ENCODE measurements at regions not wholly inside any gene's neighbourhood (a gene's known extent, or its start where the extent isn't known, plus 50 kb on each side); places are given as distances from the start of the nearest gene placed in this dataset.

GRCh38 chrX:113743069-113743468, 840.8 kb upstream of the HTR2C start:
- Histone ChIP-seq H2AFZ (ENCODE audit: low read depth) (no peak overlapping the region), H4K20me1 (ENCODE audit: insufficient read depth) (no peaks in the 10 kb centered on the region), H3K4me2 (no peak overlapping the region), H3K4me3 (IDR thresholded peaks at IDR 0.05; ENCODE audit: insufficient read depth, low read depth, low read length) (no peak overlapping the region), H3K9ac (no peak overlapping the region), H3K27me3 (ENCODE audit: insufficient read depth, low read depth) (no peaks in the 10 kb centered on the region), H3K36me3 (ENCODE audit: insufficient read depth) (no peaks in the 10 kb centered on the region), H3K4me1 (ENCODE audit: low read depth, poor library complexity, severe bottlenecking) (no peaks in the 10 kb centered on the region), H3K27ac (no peak overlapping the region), H3K79me2 (ENCODE audit: insufficient read depth, low read depth) (no peaks in the 10 kb centered on the region)
- TF ChIP-seq, protein P1, sequence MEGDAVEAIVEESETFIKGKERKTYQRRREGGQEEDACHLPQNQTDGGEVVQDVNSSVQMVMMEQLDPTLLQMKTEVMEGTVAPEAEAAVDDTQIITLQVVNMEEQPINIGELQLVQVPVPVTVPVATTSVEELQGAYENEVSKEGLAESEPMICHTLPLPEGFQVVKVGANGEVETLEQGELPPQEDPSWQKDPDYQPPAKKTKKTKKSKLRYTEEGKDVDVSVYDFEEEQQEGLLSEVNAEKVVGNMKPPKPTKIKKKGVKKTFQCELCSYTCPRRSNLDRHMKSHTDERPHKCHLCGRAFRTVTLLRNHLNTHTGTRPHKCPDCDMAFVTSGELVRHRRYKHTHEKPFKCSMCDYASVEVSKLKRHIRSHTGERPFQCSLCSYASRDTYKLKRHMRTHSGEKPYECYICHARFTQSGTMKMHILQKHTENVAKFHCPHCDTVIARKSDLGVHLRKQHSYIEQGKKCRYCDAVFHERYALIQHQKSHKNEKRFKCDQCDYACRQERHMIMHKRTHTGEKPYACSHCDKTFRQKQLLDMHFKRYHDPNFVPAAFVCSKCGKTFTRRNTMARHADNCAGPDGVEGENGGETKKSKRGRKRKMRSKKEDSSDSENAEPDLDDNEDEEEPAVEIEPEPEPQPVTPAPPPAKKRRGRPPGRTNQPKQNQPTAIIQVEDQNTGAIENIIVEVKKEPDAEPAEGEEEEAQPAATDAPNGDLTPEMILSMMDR (conservative IDR thresholded peaks at IDR 0.05; ENCODE audit: low read depth, low read length): no peak

GRCh38 chrX:113741744-113742143, 842.1 kb upstream of the HTR2C start:
- TF ChIP-seq, protein P1 (conservative IDR thresholded peaks at IDR 0.05; ENCODE audit: low read depth, low read length): no peak; the same call in 1 of the 2 replicates
- no peaks in the 10 kb centered on the region for H3K4me1 ChIP-seq (ENCODE audit: low read depth, poor library complexity, severe bottlenecking)
- H3K4me2 ChIP-seq: no peak overlapping the region
- no peaks in the 10 kb centered on the region for H3K36me3 ChIP-seq (ENCODE audit: insufficient read depth)
- no peak overlapping the region for H3K27ac ChIP-seq
- no peaks in the 10 kb centered on the region for H4K20me1 ChIP-seq (ENCODE audit: insufficient read depth)
- no peak overlapping the region for H2AFZ ChIP-seq (ENCODE audit: low read depth)
- H3K27me3 ChIP-seq (ENCODE audit: insufficient read depth, low read depth): no peaks in the 10 kb centered on the region
- H3K9ac ChIP-seq: no peak overlapping the region
- no peaks in the 10 kb centered on the region for H3K79me2 ChIP-seq (ENCODE audit: insufficient read depth, low read depth)
- H3K4me3 ChIP-seq (IDR thresholded peaks at IDR 0.05; ENCODE audit: insufficient read depth, low read depth, low read length): no peak overlapping the region

DNA sequence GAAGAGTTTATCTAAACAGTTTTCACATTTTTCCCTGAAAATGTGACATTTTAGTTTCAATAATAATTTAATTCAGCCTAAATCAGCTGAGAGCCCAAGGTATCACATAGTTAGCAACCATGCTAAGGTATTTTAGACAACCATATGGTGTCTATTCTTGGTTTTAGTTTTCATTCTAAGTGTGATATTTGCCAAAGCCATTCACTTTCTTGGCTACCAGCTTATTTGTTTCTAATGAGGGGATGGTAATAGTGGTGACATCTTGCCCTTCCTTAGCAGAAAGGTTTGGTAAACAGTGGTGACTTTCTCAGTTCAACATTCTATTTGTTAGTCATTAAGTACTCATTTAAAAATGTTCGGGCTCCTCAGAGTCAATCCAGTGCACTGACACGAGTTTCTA, 854.9 kb upstream of the HTR2C start:
- no peaks in the 10 kb centered on the region for H3K36me3 ChIP-seq (ENCODE audit: insufficient read depth)
- no peaks in the 10 kb centered on the region for H3K27me3 ChIP-seq (ENCODE audit: insufficient read depth, low read depth)
- no peaks in the 10 kb centered on the region for H3K4me1 ChIP-seq (ENCODE audit: low read depth, poor library complexity, severe bottlenecking)
- H3K79me2 ChIP-seq (ENCODE audit: insufficient read depth, low read depth): no peaks in the 10 kb centered on the region
- H3K4me3 ChIP-seq (IDR thresholded peaks at IDR 0.05; ENCODE audit: insufficient read depth, low read depth, low read length): no peak overlapping the region
- no peaks in the 10 kb centered on the region for H4K20me1 ChIP-seq (ENCODE audit: insufficient read depth)
- no peak overlapping the region for H3K27ac ChIP-seq
- no peak overlapping the region for H2AFZ ChIP-seq (ENCODE audit: low read depth)
- TF ChIP-seq, protein P1 (conservative IDR thresholded peaks at IDR 0.05; ENCODE audit: low read depth, low read length): no peak
- no peak overlapping the region for H3K9ac ChIP-seq
- no peak overlapping the region for H3K4me2 ChIP-seq

GRCh38 chrX:113726898-113727297, 857.0 kb upstream of the HTR2C start:
- Histone ChIP-seq H3K27ac (no peak overlapping the region), H4K20me1 (ENCODE audit: insufficient read depth) (no peaks in the 10 kb centered on the region), H2AFZ (ENCODE audit: low read depth) (no peak overlapping the region), H3K9ac (no peak overlapping the region), H3K79me2 (ENCODE audit: insufficient read depth, low read depth) (no peaks in the 10 kb centered on the region), H3K36me3 (ENCODE audit: insufficient read depth) (no peaks in the 10 kb centered on the region), H3K27me3 (ENCODE audit: insufficient read depth, low read depth) (no peaks in the 10 kb centered on the region), H3K4me3 (IDR thresholded peaks at IDR 0.05; ENCODE audit: insufficient read depth, low read depth, low read length) (no peak overlapping the region), H3K4me2 (no peak overlapping the region), H3K4me1 (ENCODE audit: low read depth, poor library complexity, severe bottlenecking) (no peaks in the 10 kb centered on the region)
- TF ChIP-seq, protein P1 (conservative IDR thresholded peaks at IDR 0.05; ENCODE audit: low read depth, low read length): no peak
